HG03139 (cell line): ENCODE measurements at regions not wholly inside any gene's neighbourhood (a gene's known extent, or its start where the extent isn't known, plus 50 kb on each side); places are given as distances from the start of the nearest gene placed in this dataset.

Source experiments
- ATAC-seq: cut with Tn5 transposase; IDR thresholded peaks from one replicate; pipeline ENCODE4 v1.9.1; 2021; ENCODE audit not compliant: unreplicated experiment

GRCh38 chr15:61743345-61743909, 316.8 kb downstream of the VPS13C start:
- ATAC-seq = no peak

- no peak for ATAC-seq
Measured at GRCh38 chr15:61742591-61742990, 317.7 kb downstream of the VPS13C start.

- no peak for ATAC-seq
Measured at GRCh38 chr15:61736790-61737189, 323.5 kb downstream of the VPS13C start.

GRCh38 chr15:61731099-61731498, 329.1 kb downstream of the VPS13C start:
- no peak for ATAC-seq

GRCh38 chr15:61729646-61730045, 330.6 kb downstream of the VPS13C start:
- ATAC-seq = no peak

GRCh38 chr15:61726166-61726565, 334.1 kb downstream of the VPS13C start:
- ATAC-seq = no peak

GRCh38 chr15:61725251-61725650, 335.0 kb downstream of the VPS13C start:
- no peak for ATAC-seq

- no peak for ATAC-seq
Measured at GRCh38 chr15:61724251-61724939, 335.9 kb downstream of the VPS13C start.

GRCh38 chr15:61721418-61721817, 338.8 kb downstream of the VPS13C start:
- no peak for ATAC-seq

GRCh38 chr15:61720197-61720704, 340.0 kb downstream of the VPS13C start:
- no peak for ATAC-seq

- no peak for ATAC-seq
Measured at GRCh38 chr15:61715082-61715481, 345.2 kb downstream of the VPS13C start.

- ATAC-seq = no peak
Measured at GRCh38 chr15:61712129-61712759, 348.0 kb downstream of the VPS13C start.

- no peak for ATAC-seq
Measured at GRCh38 chr15:61702224-61703020, 357.8 kb downstream of the VPS13C start.

- ATAC-seq = no peak
Measured at GRCh38 chr15:61701455-61701854, 358.8 kb downstream of the VPS13C start.

- ATAC-seq = no peak
Measured at GRCh38 chr15:61700803-61701202, 359.4 kb downstream of the VPS13C start.

GRCh38 chr15:61697796-61698195, 362.5 kb downstream of the VPS13C start:
- no peak for ATAC-seq

- no peak for ATAC-seq
Measured at GRCh38 chr15:61689067-61689466, 371.2 kb downstream of the VPS13C start.

GRCh38 chr15:61687651-61688050, 372.6 kb downstream of the VPS13C start:
- no peak for ATAC-seq

GRCh38 chr15:61687124-61687523, 373.1 kb downstream of the VPS13C start:
- ATAC-seq = no peak

GRCh38 chr15:61685971-61686370, 374.3 kb downstream of the VPS13C start:
- no peak for ATAC-seq

GRCh38 chr15:61685534-61685933, 374.7 kb downstream of the VPS13C start:
- ATAC-seq = no peak
